H9 (cell line): ENCODE measurements at regions not wholly inside any gene's neighbourhood (a gene's known extent, or its start where the extent isn't known, plus 50 kb on each side); places are given as distances from the start of the nearest gene placed in this dataset.

Experiments
- DNase-seq: peaks from one replicate; pipeline ENCODE4 v3.0.0-alpha.2; 2017
- H2AFZ ChIP-seq: one replicate; pipeline ENCODE4 v1.6.1; 2013; ENCODE audit warnings: mild to moderate bottlenecking, low read length, control low read depth, moderate library complexity
- H2AK5ac ChIP-seq: 2 replicates; pipeline ENCODE4 v1.6.1; 2013; ENCODE audit warnings: low read length, control low read depth, mixed read lengths; ENCODE audit not compliant: insufficient read length
- H2BK120ac ChIP-seq: one replicate; pipeline ENCODE4 v1.6.1; 2013; ENCODE audit warnings: low read depth, mild to moderate bottlenecking, low read length, control low read depth, inconsistent platforms; ENCODE audit not compliant: poor library complexity, severe bottlenecking
- H2BK12ac ChIP-seq: 2 replicates; pipeline ENCODE4 v1.6.1; 2013; ENCODE audit warnings: low read length, control low read depth, mixed read lengths, low read depth; ENCODE audit not compliant: insufficient read length
- H2BK15ac ChIP-seq: 2 replicates; pipeline ENCODE4 v1.6.1; 2013; ENCODE audit warnings: low read depth, low read length, control low read depth
- H2BK20ac ChIP-seq: one replicate; pipeline ENCODE4 v1.6.1; 2013; ENCODE audit warnings: low read depth, mild to moderate bottlenecking, low read length, control low read depth, inconsistent platforms; ENCODE audit not compliant: poor library complexity, severe bottlenecking
- H2BK5ac ChIP-seq: 2 replicates; pipeline ENCODE4 v1.6.1; 2013; ENCODE audit warnings: low read length, control low read depth, mixed read lengths; ENCODE audit not compliant: insufficient read length
- H3K14ac ChIP-seq: 2 replicates; pipeline ENCODE4 v1.6.1; 2013; ENCODE audit warnings: low read length, control low read depth; ENCODE audit not compliant: insufficient read depth
- H3K18ac ChIP-seq: 2 replicates; pipeline ENCODE4 v1.6.1; 2013; ENCODE audit warnings: low read depth, mild to moderate bottlenecking, mixed read lengths, low read length, control low read depth; ENCODE audit not compliant: insufficient read length
- H3K23ac ChIP-seq: 2 replicates; pipeline ENCODE4 v1.6.1; 2013; ENCODE audit warnings: low read length, control low read depth, mixed read lengths, low read depth; ENCODE audit not compliant: insufficient read length
- H3K23me2 ChIP-seq: 2 replicates; pipeline ENCODE4 v1.6.1; 2013; ENCODE audit warnings: low read depth, mild to moderate bottlenecking, mixed read lengths, low read length, control low read depth; ENCODE audit not compliant: insufficient read length, poor library complexity, severe bottlenecking
- H3K27ac ChIP-seq: 2 replicates; pipeline ENCODE4 v1.5.1; 2013; ENCODE audit warnings: low read length, control low read depth, mixed read lengths, low read depth; ENCODE audit not compliant: insufficient read length
- H3K27me3 ChIP-seq: 2 replicates; pipeline ENCODE4 v1.6.1; 2013; ENCODE audit warnings: low read length, control low read depth, inconsistent platforms; ENCODE audit not compliant: insufficient read depth
- H3K4ac ChIP-seq: 2 replicates; pipeline ENCODE4 v1.6.1; 2013; ENCODE audit warnings: low read depth, mild to moderate bottlenecking, control low read depth, inconsistent platforms, low read length, moderate library complexity
- H3K4me1 ChIP-seq: 2 replicates; pipeline ENCODE4 v1.6.1; 2013; ENCODE audit warnings: low read length, control low read depth, inconsistent platforms; ENCODE audit not compliant: insufficient read depth
- H3K4me2 ChIP-seq: 2 replicates; pipeline ENCODE4 v1.6.1; 2013; ENCODE audit warnings: low read length, control low read depth, mixed read lengths; ENCODE audit not compliant: insufficient read length, insufficient read depth
- H3K56ac ChIP-seq: 2 replicates; pipeline ENCODE4 v1.6.1; 2013; ENCODE audit warnings: low read depth, mild to moderate bottlenecking, mixed read lengths, low read length, control low read depth; ENCODE audit not compliant: insufficient read length
- H3K79me1 ChIP-seq: 2 replicates; pipeline ENCODE4 v1.6.1; 2013; ENCODE audit warnings: low read depth, mild to moderate bottlenecking, moderate library complexity, low read length, control low read depth, inconsistent platforms; ENCODE audit not compliant: insufficient read depth, poor library complexity, severe bottlenecking
- H3K79me2 ChIP-seq: 2 replicates; pipeline ENCODE4 v1.6.1; 2013; ENCODE audit warnings: low read length, control low read depth, inconsistent platforms; ENCODE audit not compliant: insufficient read depth
- H3K9ac ChIP-seq: 2 replicates; pipeline ENCODE4 v1.6.1; 2013; ENCODE audit warnings: low read length, control low read depth, mixed read lengths; ENCODE audit not compliant: insufficient read length; ENCODE audit errors: extremely low read depth
- H3K9me3 ChIP-seq: one replicate; pipeline ENCODE4 v1.6.1; 2013; ENCODE audit warnings: low read depth, low read length, inconsistent platforms; ENCODE audit not compliant: control insufficient read depth
- H3T11ph ChIP-seq: one replicate; pipeline ENCODE4 v1.6.1; 2013; ENCODE audit warnings: mild to moderate bottlenecking, low read length, control low read depth, inconsistent platforms
- H4K20me1 ChIP-seq: one replicate; pipeline ENCODE4 v1.6.1; 2013; ENCODE audit not compliant: control insufficient read depth, insufficient read length, insufficient read depth
- H4K5ac ChIP-seq: 2 replicates; pipeline ENCODE4 v1.6.1; 2013; ENCODE audit warnings: low read depth, mild to moderate bottlenecking, mixed read lengths, low read length, control low read depth; ENCODE audit not compliant: insufficient read length
- H4K8ac ChIP-seq: replicated peaks from 2 replicates; pipeline ENCODE4 v1.6.1; 2013; ENCODE audit warnings: low read length, control low read depth, mixed read lengths, low read depth; ENCODE audit not compliant: insufficient read length
- H4K91ac ChIP-seq: 2 replicates; pipeline ENCODE4 v1.6.1; 2013; ENCODE audit warnings: low read depth, mild to moderate bottlenecking, moderate library complexity, mixed read lengths, low read length, control low read depth; ENCODE audit not compliant: insufficient read length
- H3K27ac Mint-ChIP-seq, 3 experiments: 2 replicates in 2 of 3; 3 replicates in 1 of 3; pipeline ENCODE4 v1.8.0; 2020 to 2021; ENCODE audit warnings: mixed read lengths in 3 of 3, mild to moderate bottlenecking in 1 of 3, moderate library complexity in 1 of 3
- H3K27me3 Mint-ChIP-seq: 2 replicates; pipeline ENCODE4 v1.8.0; 2021; ENCODE audit warnings: low read depth, mild to moderate bottlenecking, moderate library complexity, mixed read lengths
- H3K36me3 Mint-ChIP-seq, 3 experiments: 2 replicates in 2 of 3; 3 replicates in 1 of 3; pipeline ENCODE4 v1.8.0; 2020 to 2021; ENCODE audit warnings: low read depth in 3 of 3, mixed read lengths in 3 of 3; ENCODE audit not compliant: insufficient read depth in 1 of 3
- H3K4me1 Mint-ChIP-seq, 2 experiments: 2 replicates each; pipeline ENCODE4 v1.8.0; 2020; ENCODE audit warnings: mixed read lengths in 2 of 2
- H3K4me3 Mint-ChIP-seq, 2 experiments: 2 replicates in 1 of 2; 3 replicates in 1 of 2; pipeline ENCODE4 v1.8.0; 2020 to 2021; ENCODE audit warnings: mild to moderate bottlenecking in 2 of 2, mixed read lengths in 2 of 2, moderate library complexity in 1 of 2
- H3K9me3 Mint-ChIP-seq, 2 experiments: 2 replicates in 1 of 2; 3 replicates in 1 of 2; pipeline ENCODE4 v1.8.0; 2020; ENCODE audit warnings: mild to moderate bottlenecking in 2 of 2, mixed read lengths in 2 of 2, moderate library complexity in 1 of 2
- WGBS: extraction: QIAGEN DNeasy Blood & Tissue Kit; methylation state at CpG from one replicate; pipeline ENCODE4 v1.1.7; 2013; ENCODE audit warnings: missing lambda C conversion rate, low lambda C conversion rate, mixed read lengths; ENCODE audit not compliant: insufficient read length; ENCODE audit errors: extremely low coverage; 5-methylcytosine and 5-hydroxymethylcytosine counted together
- TF ChIP-seq, protein P1 (sequence below): fragments of 200-600 bp; sonication (generic); conservative IDR thresholded peaks from 3 replicates; pipeline ENCODE4 v1.8.0; 2021; ENCODE audit warnings: antibody characterized with exemption, mild to moderate bottlenecking

DNA sequence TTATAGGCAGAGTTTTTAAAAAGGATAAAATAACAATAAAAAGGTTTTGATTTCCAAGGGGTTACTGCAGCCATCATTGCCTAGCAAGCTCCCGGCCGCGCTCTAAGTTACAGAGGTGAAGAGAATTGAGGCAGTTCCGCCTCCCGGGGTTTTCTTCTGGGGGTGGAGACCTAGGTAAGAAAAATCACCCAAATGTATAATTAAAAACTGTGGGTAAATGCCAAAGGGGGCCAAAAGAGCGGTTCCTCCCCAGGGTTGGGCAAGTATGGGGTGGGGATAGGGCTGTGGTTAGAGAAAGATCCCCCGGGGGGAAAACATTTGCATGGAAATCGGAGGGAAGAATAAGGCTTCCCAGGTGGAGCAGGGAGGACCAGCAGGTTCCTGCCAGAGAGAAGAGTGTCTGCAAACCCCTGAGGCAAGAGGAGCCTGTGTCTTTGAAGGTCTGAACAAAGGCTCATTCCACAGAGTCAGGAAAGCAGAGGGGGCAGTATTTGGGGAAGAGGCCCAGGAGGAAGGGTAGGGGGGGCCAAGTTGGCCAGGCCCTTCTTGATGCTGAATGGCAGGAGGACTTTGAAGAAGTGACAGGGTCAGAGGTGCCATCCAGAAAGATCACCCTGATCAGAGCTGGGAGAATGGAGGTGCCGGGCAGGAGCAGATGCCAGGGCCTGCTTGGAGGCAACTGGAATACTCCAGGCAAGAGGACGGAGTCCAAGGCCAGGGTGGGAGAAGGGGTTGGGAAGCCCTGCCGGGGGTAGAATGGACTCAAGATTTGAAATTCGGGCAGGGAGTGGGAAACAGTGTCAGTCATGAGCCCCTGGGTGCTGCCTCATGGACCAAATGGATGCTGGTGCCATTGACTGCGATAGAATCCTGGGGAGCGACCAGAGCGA is 152.9 kb upstream of the RGMA start:
- Mint-ChIP-seq H3K4me3 (peak overlapping the region; percentile 19 to 28; a peak in 2 of 5 replicates), H3K9me3 (peaks cover 3 to 10% of the 10 kb centered on the region in 2 experiments; a peak in 2 of 5 replicates), H3K4me1 (peaks cover 24 to 34% of the 10 kb centered on the region in 2 experiments), H3K36me3 (no peaks in the 10 kb centered on the region; a peak in 1 of 7 replicates), H3K27ac (no peak overlapping the region), H3K27me3 (peaks cover 69% of the 10 kb centered on the region)
- Histone ChIP-seq H4K5ac (no peak overlapping the region), H3K27ac (no peak overlapping the region), H2AFZ (no peak overlapping the region), H3K9me3 (no peaks in the 10 kb centered on the region), H3K23me2 (no peaks in the 10 kb centered on the region), H3K4me2 (no peak overlapping the region), H2AK5ac (no peak overlapping the region), H3K27me3 (no peaks in the 10 kb centered on the region; the same call in 1 of the 2 replicates), H4K8ac (no peak overlapping the region), H3K56ac (no peak overlapping the region), H3K14ac (no peak overlapping the region), H2BK5ac (no peak overlapping the region), H3K79me2 (no peaks in the 10 kb centered on the region), H4K91ac (no peak overlapping the region), H2BK20ac (no peak overlapping the region), H3K23ac (no peak overlapping the region), H3K9ac (no peak overlapping the region), H3K4ac (no peak overlapping the region), H2BK12ac (no peak overlapping the region), H3T11ph (no peak overlapping the region), H3K18ac (no peak overlapping the region), H4K20me1 (no peaks in the 10 kb centered on the region), H3K79me1 (no peaks in the 10 kb centered on the region), H2BK15ac (no peak overlapping the region), H3K4me1 (peaks cover 5% of the 10 kb centered on the region; the same call in 1 of the 2 replicates), H2BK120ac (no peak overlapping the region)
- TF ChIP-seq, protein P1, sequence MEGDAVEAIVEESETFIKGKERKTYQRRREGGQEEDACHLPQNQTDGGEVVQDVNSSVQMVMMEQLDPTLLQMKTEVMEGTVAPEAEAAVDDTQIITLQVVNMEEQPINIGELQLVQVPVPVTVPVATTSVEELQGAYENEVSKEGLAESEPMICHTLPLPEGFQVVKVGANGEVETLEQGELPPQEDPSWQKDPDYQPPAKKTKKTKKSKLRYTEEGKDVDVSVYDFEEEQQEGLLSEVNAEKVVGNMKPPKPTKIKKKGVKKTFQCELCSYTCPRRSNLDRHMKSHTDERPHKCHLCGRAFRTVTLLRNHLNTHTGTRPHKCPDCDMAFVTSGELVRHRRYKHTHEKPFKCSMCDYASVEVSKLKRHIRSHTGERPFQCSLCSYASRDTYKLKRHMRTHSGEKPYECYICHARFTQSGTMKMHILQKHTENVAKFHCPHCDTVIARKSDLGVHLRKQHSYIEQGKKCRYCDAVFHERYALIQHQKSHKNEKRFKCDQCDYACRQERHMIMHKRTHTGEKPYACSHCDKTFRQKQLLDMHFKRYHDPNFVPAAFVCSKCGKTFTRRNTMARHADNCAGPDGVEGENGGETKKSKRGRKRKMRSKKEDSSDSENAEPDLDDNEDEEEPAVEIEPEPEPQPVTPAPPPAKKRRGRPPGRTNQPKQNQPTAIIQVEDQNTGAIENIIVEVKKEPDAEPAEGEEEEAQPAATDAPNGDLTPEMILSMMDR, result no peak
- WGBS, result no CpG with 5 or more reads among the region's 15 CpGs
- peak; percentile 90 for DNase-seq
